Lung (tissue), 11 donors: ENCODE measurements at regions not wholly inside any gene's neighbourhood (a gene's known extent, or its start where the extent isn't known, plus 50 kb on each side); places are given as distances from the start of the nearest gene placed in this dataset.

Experiments used
- ATAC-seq: fragments of 200-7000 bp; cut with Tn5 transposase; one replicate; pipeline ENCODE4 v1.9.1; 2020; ENCODE audit warnings: moderate number of reproducible peaks; ENCODE audit not compliant: insufficient read depth, low FRiP score
- DNase-seq, 3 donors: peaks; one replicate each; pipeline ENCODE4 v3.0.0-alpha.2; 2013 to 2017
- H3K27ac ChIP-seq, 2 donors: one replicate each; pipeline ENCODE4 v1.5.1; 2013; ENCODE audit warnings: mild to moderate bottlenecking in 2 of 2, moderate library complexity in 2 of 2, control low read depth in 1 of 2, inconsistent platforms in 1 of 2, low read depth in 1 of 2, low read length in 1 of 2
- H3K27me3 ChIP-seq, 3 donors: one replicate each; pipeline ENCODE4 v1.5.1; 2013; ENCODE audit warnings: low read length in 2 of 3; ENCODE audit not compliant: control insufficient read depth in 3 of 3, insufficient read depth in 3 of 3
- H3K36me3 ChIP-seq, 4 donors: one replicate each; pipeline ENCODE4 v1.5.1; 2013; ENCODE audit warnings: low read length in 4 of 4, mild to moderate bottlenecking in 1 of 4, moderate library complexity in 1 of 4; ENCODE audit not compliant: control insufficient read depth in 4 of 4, insufficient read depth in 4 of 4
- H3K4me1 ChIP-seq, 5 donors: one replicate each; pipeline ENCODE4 v1.5.1; 2013; ENCODE audit warnings: low read length in 5 of 5, mild to moderate bottlenecking in 2 of 5, moderate library complexity in 1 of 5; ENCODE audit not compliant: control insufficient read depth in 5 of 5, insufficient read depth in 5 of 5
- H3K4me3 ChIP-seq: one replicate; pipeline ENCODE4 v1.5.1; 2013; ENCODE audit warnings: mild to moderate bottlenecking, control low read depth, moderate library complexity
- H3K9ac ChIP-seq, 2 donors: one replicate each; pipeline ENCODE4 v1.5.1; 2013; ENCODE audit warnings: low read length in 2 of 2, control low read depth in 1 of 2; ENCODE audit not compliant: insufficient read depth in 1 of 2
- H3K9me3 ChIP-seq, 4 donors: one replicate each; pipeline ENCODE4 v1.5.1; 2013; ENCODE audit warnings: low read length in 3 of 4, mild to moderate bottlenecking in 1 of 4, moderate library complexity in 1 of 4; ENCODE audit not compliant: control insufficient read depth in 4 of 4, insufficient read depth in 3 of 4
- WGBS, 2 donors: extraction: QIAGEN DNeasy Blood & Tissue Kit; methylation state at CpG; one replicate each; pipeline ENCODE4 v1.1.7; 2013; 5-methylcytosine and 5-hydroxymethylcytosine counted together
- TF ChIP-seq, protein P1 (sequence below): IDR thresholded peaks from 2 replicates; pipeline ENCODE4 v1.5.1; 2012; ENCODE audit warnings: mild to moderate bottlenecking; ENCODE audit errors: control extremely low read depth, extremely low read depth
- donor health status: control.
- donor health status: control.
- donor health status: Bipolar disorder and iron deficiency.
- donor health status: healthy.
- donor health status: DM: yes; HTN: yes; CAD: no.

DNA sequence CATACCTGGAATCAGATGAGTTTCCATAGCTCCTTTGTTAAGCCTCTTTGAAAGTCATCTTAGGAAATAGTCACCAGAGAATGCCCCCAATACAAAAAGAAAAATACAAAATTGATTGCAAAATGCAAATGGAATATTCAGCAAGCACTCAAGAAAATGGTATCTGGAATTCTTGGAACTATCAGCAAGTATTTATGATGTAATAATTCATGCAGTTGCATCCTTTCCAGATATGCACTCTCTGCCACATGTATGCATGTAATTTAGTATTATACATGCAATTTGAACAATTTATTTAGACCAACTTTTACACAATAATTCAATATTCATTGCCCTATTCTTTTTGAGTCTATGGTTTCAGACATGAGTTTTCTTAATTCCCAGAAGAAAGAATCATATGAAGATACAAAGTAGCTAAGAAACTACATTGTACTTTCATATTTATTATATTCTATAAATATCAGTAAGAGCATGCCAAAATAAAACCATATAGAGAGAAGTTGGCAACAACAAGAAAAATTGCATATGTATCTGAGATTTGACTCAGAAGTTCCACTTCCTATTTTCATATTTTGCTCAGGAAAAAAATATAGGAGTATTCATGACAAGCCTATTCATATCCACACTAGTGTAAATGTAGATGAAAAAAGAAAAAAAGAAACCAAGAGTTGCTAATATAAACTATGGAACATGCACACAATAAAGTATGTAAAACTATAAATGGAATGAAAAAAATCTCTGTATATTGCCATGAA is 338.5 kb downstream of the SEMA3D start:
- TF ChIP-seq, protein P1, sequence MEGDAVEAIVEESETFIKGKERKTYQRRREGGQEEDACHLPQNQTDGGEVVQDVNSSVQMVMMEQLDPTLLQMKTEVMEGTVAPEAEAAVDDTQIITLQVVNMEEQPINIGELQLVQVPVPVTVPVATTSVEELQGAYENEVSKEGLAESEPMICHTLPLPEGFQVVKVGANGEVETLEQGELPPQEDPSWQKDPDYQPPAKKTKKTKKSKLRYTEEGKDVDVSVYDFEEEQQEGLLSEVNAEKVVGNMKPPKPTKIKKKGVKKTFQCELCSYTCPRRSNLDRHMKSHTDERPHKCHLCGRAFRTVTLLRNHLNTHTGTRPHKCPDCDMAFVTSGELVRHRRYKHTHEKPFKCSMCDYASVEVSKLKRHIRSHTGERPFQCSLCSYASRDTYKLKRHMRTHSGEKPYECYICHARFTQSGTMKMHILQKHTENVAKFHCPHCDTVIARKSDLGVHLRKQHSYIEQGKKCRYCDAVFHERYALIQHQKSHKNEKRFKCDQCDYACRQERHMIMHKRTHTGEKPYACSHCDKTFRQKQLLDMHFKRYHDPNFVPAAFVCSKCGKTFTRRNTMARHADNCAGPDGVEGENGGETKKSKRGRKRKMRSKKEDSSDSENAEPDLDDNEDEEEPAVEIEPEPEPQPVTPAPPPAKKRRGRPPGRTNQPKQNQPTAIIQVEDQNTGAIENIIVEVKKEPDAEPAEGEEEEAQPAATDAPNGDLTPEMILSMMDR, result no peak

DNA sequence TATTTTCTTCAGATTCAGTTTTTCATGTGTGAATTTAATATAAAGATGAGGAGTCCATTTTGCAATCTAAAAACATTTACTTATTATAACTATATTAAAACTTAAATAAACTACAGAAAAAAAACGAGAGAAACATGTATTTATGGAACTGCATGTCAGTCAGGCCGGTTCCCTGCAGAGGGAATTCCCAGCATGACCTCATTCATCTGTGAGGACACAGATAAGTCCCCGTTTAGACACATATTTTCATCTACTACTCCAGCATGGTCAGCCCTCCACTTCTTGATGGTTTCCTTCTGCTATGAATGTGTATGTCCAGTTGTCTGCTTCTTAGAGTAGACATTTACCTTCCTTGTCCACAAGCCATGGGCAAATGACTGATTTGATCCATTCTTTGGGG is 339.1 kb downstream of the SEMA3D start:
- DNase-seq (no peak), ATAC-seq (no peak)
- Histone ChIP-seq H3K27me3 (no peaks in the 10 kb centered on the region), H3K4me1 (peaks cover 0 to 2% (median 0%) of the 10 kb centered on the region in 5 donors), H3K4me3 (no peak overlapping the region), H3K9ac (no peak overlapping the region), H3K36me3 (no peaks in the 10 kb centered on the region), H3K27ac (no peak overlapping the region), H3K9me3 (no peaks in the 10 kb centered on the region)
- WGBS, 2 donors, result 63 to 83% methylated on average over 3 of the region's 3 CpGs
- TF ChIP-seq, protein P1, result no peak

More for the DNA sequence above, 338.5 kb downstream of the SEMA3D start:
- DNase-seq (no peak), ATAC-seq (no peak)
- H3K9ac ChIP-seq, result no peak overlapping the region
- H3K4me1 ChIP-seq, result peaks cover 0 to 2% (median 0%) of the 10 kb centered on the region in 5 donors
- H3K36me3 ChIP-seq, result no peaks in the 10 kb centered on the region
- H3K4me3 ChIP-seq, result no peak overlapping the region
- H3K27me3 ChIP-seq, result no peaks in the 10 kb centered on the region
- no peak overlapping the region for H3K27ac ChIP-seq
- no peaks in the 10 kb centered on the region for H3K9me3 ChIP-seq

DNA sequence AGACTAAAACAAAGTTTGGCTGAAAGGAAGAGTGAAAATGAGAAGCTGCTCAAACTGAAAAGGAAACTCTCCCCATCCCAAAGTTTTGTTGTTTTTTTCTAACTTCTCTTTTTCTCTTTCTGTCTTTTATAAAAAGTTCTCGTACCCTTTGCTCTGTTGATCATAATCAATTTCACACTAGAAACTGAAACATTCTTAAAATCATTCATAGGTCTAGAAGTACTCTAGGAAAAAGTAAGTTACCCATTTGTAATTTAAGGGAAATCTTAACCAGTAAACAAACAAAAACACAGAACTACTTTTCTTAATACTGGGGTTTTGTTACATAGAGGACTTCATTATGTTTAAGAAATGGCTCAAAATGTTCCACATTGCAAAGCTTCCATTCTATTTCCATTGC is 339.8 kb downstream of the SEMA3D start:
- Histone ChIP-seq H3K9me3 (no peaks in the 10 kb centered on the region), H3K4me1 (peaks cover 0 to 2% (median 0%) of the 10 kb centered on the region in 5 donors), H3K9ac (no peak overlapping the region), H3K4me3 (no peak overlapping the region), H3K36me3 (no peaks in the 10 kb centered on the region), H3K27me3 (no peaks in the 10 kb centered on the region), H3K27ac (no peak overlapping the region)
- 61 to 65% methylated on average over 1 of the region's 1 CpG for WGBS, 2 donors
- TF ChIP-seq, protein P1, result no peak
- DNase-seq (no peak), ATAC-seq (no peak)

DNA sequence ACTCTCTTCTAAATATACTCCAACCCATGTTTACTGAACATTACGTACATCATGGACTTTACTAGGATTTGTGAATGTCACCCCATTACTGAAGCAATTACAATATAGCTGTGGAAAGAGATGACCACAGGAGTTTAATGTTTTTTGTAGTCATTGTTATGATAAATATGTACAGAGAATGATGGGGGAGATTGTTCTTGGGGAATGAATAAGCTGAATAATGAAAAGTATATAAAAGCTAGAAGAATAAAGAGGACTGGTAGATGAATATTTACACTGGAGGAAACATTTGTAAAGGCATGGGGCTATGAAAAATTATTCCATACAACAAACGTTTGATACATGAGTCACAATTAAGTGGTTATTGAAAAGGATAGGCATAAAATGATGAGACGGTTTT is 340.9 kb downstream of the SEMA3D start:
- Histone ChIP-seq H3K4me1 (peaks cover 0 to 2% (median 0%) of the 10 kb centered on the region in 5 donors), H3K4me3 (no peak overlapping the region), H3K9me3 (no peaks in the 10 kb centered on the region), H3K36me3 (no peaks in the 10 kb centered on the region), H3K27ac (no peak overlapping the region), H3K9ac (no peak overlapping the region), H3K27me3 (no peaks in the 10 kb centered on the region)
- no peak for ATAC-seq
- WGBS, 2 donors, result 57 to 58% methylated on average over 3 of the region's 3 CpGs
- no peak for DNase-seq
- TF ChIP-seq, protein P1, result no peak
